ENCODE measurements at regions not wholly inside any gene's neighbourhood (a gene's known extent, or its start where the extent isn't known, plus 50 kb on each side); places are given as distances from the start of the nearest gene placed in this dataset.

DNA sequence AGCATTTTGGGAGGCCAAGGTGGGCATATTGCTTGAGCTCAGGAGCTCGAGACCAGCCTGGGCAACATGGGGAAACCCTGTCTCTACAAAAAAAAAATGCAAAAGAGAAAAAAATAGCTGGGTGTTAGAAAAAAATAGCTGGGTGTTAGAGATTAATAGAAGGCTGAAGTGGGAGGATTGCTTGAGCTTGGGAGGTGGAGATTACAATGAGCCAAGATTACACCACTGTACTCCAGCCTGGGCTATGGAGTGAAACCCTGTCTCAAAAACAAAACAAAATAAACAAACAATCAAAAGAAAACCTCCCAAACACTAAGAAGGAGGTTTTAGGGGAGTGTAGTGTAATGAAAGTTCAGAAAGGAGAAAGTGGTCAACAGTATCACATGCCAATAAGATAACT, 202.1 kb downstream of the FLRT2 start:
- no peak overlapping the region for H3K4me3 Mint-ChIP-seq (ENCODE audit: low read depth)
- peaks cover 3% of the 10 kb centered on the region for H3K27me3 Mint-ChIP-seq
- H3K9me3 Mint-ChIP-seq (ENCODE audit: low read depth): no peaks in the 10 kb centered on the region
- no peak overlapping the region for H3K27ac Mint-ChIP-seq
- no peaks in the 10 kb centered on the region for H3K36me3 Mint-ChIP-seq (ENCODE audit: insufficient read depth)
- TF ChIP-seq, protein P1, sequence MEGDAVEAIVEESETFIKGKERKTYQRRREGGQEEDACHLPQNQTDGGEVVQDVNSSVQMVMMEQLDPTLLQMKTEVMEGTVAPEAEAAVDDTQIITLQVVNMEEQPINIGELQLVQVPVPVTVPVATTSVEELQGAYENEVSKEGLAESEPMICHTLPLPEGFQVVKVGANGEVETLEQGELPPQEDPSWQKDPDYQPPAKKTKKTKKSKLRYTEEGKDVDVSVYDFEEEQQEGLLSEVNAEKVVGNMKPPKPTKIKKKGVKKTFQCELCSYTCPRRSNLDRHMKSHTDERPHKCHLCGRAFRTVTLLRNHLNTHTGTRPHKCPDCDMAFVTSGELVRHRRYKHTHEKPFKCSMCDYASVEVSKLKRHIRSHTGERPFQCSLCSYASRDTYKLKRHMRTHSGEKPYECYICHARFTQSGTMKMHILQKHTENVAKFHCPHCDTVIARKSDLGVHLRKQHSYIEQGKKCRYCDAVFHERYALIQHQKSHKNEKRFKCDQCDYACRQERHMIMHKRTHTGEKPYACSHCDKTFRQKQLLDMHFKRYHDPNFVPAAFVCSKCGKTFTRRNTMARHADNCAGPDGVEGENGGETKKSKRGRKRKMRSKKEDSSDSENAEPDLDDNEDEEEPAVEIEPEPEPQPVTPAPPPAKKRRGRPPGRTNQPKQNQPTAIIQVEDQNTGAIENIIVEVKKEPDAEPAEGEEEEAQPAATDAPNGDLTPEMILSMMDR (IDR thresholded peaks at IDR 0.05; ENCODE audit: unreplicated experiment): no peak
- DNase-seq (ENCODE audit: low spot score, unreplicated experiment): no peak
- no peaks in the 10 kb centered on the region for H3K4me1 Mint-ChIP-seq (ENCODE audit: low read depth)

DNA sequence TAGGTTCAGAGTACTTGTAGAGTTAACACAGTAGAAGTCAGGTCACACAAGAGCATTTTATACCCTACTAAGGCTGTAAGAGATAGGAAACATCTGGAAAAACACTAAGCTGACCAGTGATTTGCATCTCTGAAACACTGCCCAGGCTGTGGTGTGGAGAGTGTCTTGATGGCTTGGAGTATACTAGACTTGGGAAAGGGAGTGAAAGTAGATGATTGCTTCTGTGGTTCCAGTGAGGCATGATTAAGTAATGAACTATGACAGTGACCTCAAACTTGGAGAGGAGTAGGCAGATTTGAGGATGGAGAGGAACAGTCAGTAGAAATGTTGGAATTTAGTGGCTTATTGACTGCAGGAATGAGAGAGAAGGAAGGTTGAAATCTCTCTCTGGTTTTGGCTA, 201.2 kb downstream of the FLRT2 start:
- TF ChIP-seq, protein P1 (IDR thresholded peaks at IDR 0.05; ENCODE audit: unreplicated experiment): no peak
- H3K4me3 Mint-ChIP-seq (ENCODE audit: low read depth): no peak overlapping the region
- no peaks in the 10 kb centered on the region for H3K4me1 Mint-ChIP-seq (ENCODE audit: low read depth)
- H3K27ac Mint-ChIP-seq: no peak overlapping the region
- peaks cover 3% of the 10 kb centered on the region for H3K27me3 Mint-ChIP-seq
- no peaks in the 10 kb centered on the region for H3K9me3 Mint-ChIP-seq (ENCODE audit: low read depth)
- no peaks in the 10 kb centered on the region for H3K36me3 Mint-ChIP-seq (ENCODE audit: insufficient read depth)
- no peak for DNase-seq (ENCODE audit: low spot score, unreplicated experiment)

DNA sequence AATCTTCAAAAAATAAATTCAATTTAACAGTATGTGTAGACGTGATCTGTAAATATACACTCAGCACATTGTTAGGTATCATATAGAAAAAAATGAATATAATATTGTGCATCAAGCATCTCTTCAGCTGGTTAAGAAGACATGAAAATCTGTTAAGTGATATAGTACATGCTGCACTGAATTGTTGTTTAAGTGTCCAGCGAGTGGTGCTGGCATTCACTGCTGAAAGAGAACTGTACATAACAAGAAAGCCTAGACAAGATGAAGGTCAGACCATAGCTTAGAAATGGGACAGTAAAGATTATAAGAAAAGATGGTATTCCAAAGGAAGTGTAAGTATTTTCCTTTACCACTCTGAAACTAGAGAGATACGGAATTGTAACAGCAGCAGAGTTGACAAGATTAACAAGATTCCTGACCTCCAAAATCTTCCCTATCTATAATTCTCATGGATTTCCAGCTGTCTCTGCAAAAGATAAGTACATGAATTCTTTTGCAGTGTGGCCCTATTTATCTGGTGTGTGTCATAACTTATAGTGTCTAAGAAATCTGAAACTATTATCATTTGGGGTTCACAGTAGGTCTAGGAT, 198.6 kb downstream of the FLRT2 start:
- DNase-seq (ENCODE audit: low spot score, unreplicated experiment): no peak
- TF ChIP-seq, protein P1 (IDR thresholded peaks at IDR 0.05; ENCODE audit: unreplicated experiment): no peak
- peaks cover 3% of the 10 kb centered on the region for H3K27me3 Mint-ChIP-seq
- no peak overlapping the region for H3K27ac Mint-ChIP-seq
- no peaks in the 10 kb centered on the region for H3K9me3 Mint-ChIP-seq (ENCODE audit: low read depth)
- H3K36me3 Mint-ChIP-seq (ENCODE audit: insufficient read depth): no peaks in the 10 kb centered on the region
- no peak overlapping the region for H3K4me3 Mint-ChIP-seq (ENCODE audit: low read depth)
- no peaks in the 10 kb centered on the region for H3K4me1 Mint-ChIP-seq (ENCODE audit: low read depth)

DNA sequence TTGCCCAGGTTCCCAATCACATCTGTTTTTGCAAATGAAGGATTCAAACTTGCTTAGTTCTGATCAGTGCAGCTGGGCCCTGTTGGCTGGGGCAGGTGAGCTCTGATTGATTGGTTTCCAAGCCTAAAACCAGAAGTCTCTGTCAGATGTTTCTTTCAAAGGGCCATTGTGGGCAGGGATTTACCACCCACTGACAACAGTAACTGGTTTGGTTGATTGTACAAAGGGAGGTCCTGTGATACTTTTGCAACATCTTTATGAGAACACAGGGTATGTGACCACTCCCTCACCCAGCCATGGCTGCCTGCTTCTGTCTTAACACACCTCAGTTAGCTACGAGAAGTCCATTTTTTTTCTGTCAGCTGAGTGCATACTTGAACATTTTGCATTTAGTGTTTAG, 184.1 kb downstream of the FLRT2 start:
- no peak for DNase-seq (ENCODE audit: low spot score, unreplicated experiment)
- Mint-ChIP-seq H3K4me3 (ENCODE audit: low read depth) (no peak overlapping the region), H3K4me1 (ENCODE audit: low read depth) (no peaks in the 10 kb centered on the region), H3K27me3 (no peaks in the 10 kb centered on the region), H3K36me3 (ENCODE audit: insufficient read depth) (no peaks in the 10 kb centered on the region), H3K9me3 (ENCODE audit: low read depth) (peaks cover 10% of the 10 kb centered on the region), H3K27ac (no peak overlapping the region)
- TF ChIP-seq, protein P1 (IDR thresholded peaks at IDR 0.05; ENCODE audit: unreplicated experiment): no peak

DNA sequence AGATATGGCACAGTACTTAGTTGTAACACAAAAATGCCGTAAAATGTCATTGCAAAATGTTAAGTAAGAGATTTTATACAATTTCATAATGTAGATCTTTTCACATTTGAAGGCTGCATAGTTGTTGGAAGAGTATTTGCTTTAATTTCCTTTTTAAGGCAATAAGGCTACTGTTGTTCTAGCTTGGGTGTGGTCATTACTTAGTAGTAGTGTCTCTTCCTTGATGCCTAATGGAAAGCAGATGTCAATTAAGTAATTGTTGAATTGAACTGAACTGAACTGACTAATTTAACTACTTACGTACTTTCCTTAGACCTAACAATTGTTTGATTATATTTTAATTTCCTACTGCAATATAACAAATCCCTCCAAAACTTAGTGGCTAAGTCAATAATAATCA, 181.7 kb downstream of the FLRT2 start:
- Mint-ChIP-seq H3K9me3 (ENCODE audit: low read depth) (no peaks in the 10 kb centered on the region), H3K27ac (no peak overlapping the region), H3K27me3 (no peaks in the 10 kb centered on the region), H3K36me3 (ENCODE audit: insufficient read depth) (no peaks in the 10 kb centered on the region), H3K4me3 (ENCODE audit: low read depth) (no peak overlapping the region), H3K4me1 (ENCODE audit: low read depth) (no peaks in the 10 kb centered on the region)
- DNase-seq (ENCODE audit: low spot score, unreplicated experiment): no peak
- TF ChIP-seq, protein P1 (IDR thresholded peaks at IDR 0.05; ENCODE audit: unreplicated experiment): no peak
